WTC11 (cell line): ENCODE measurements at regions not wholly inside any gene's neighbourhood (a gene's known extent, or its start where the extent isn't known, plus 50 kb on each side); places are given as distances from the start of the nearest gene placed in this dataset.

Source experiments
- CBFB ChIP-seq: sonication (generic); formaldehyde crosslinking; IDR thresholded peaks from 2 replicates; pipeline ENCODE4 v1.8.1; 2022; ENCODE audit warnings: mild to moderate bottlenecking, low read depth, missing genetic modification reagents
- ETV6 ChIP-seq: sonication (generic); formaldehyde crosslinking; IDR thresholded peaks from 2 replicates; pipeline ENCODE4 v1.8.1; 2022; ENCODE audit warnings: mild to moderate bottlenecking, missing genetic modification reagents
- FOXP1 ChIP-seq: sonication (generic); formaldehyde crosslinking; IDR thresholded peaks from 2 replicates; pipeline ENCODE4 v1.8.0; 2022; ENCODE audit warnings: missing genetic modification reagents, mild to moderate bottlenecking, moderate library complexity, borderline replicate concordance
- SP1 ChIP-seq: sonication (generic); formaldehyde crosslinking; conservative IDR thresholded peaks from 2 replicates; pipeline ENCODE4 v1.8.1; 2022; ENCODE audit warnings: missing genetic modification reagents
- TF ChIP-seq, protein P1 (sequence below): fragments of 200-600 bp; IDR thresholded peaks from 2 replicates; pipeline ENCODE4 v1.8.0; 2022; ENCODE audit warnings: antibody characterized with exemption
- TF ChIP-seq, protein P2 (sequence below): fragments of 250-450 bp; sonication (Bioruptor Pico); IDR thresholded peaks from 2 replicates; pipeline ENCODE4 v1.9.0; 2021; ENCODE audit warnings: mild to moderate bottlenecking
- TF ChIP-seq, protein P3 (sequence below): sonication (generic); formaldehyde crosslinking; IDR thresholded peaks from 2 replicates; pipeline ENCODE4 v1.8.0; 2022; ENCODE audit warnings: mild to moderate bottlenecking, missing genetic modification reagents
- TF ChIP-seq, protein P4 (sequence below): sonication (generic); formaldehyde crosslinking; conservative IDR thresholded peaks from 2 replicates; pipeline ENCODE4 v1.8.1; 2023; ENCODE audit warnings: mild to moderate bottlenecking, low read depth, missing genetic modification reagents, moderate library complexity
- TF ChIP-seq, protein P5 (sequence below): fragments of 250-450 bp; sonication (Bioruptor Pico); IDR thresholded peaks from 2 replicates; pipeline ENCODE4 v1.9.0; 2021; ENCODE audit warnings: mild to moderate bottlenecking
- TF ChIP-seq, protein P6 (sequence below): sonication (generic); formaldehyde crosslinking; conservative IDR thresholded peaks from 2 replicates; pipeline ENCODE4 v1.8.1; 2022; ENCODE audit warnings: mild to moderate bottlenecking, missing genetic modification reagents
- TF ChIP-seq, protein P7 (sequence below): sonication (generic); formaldehyde crosslinking; IDR thresholded peaks from 2 replicates; pipeline ENCODE4 v1.8.1; 2023; ENCODE audit warnings: mild to moderate bottlenecking, missing genetic modification reagents, moderate library complexity

DNA sequence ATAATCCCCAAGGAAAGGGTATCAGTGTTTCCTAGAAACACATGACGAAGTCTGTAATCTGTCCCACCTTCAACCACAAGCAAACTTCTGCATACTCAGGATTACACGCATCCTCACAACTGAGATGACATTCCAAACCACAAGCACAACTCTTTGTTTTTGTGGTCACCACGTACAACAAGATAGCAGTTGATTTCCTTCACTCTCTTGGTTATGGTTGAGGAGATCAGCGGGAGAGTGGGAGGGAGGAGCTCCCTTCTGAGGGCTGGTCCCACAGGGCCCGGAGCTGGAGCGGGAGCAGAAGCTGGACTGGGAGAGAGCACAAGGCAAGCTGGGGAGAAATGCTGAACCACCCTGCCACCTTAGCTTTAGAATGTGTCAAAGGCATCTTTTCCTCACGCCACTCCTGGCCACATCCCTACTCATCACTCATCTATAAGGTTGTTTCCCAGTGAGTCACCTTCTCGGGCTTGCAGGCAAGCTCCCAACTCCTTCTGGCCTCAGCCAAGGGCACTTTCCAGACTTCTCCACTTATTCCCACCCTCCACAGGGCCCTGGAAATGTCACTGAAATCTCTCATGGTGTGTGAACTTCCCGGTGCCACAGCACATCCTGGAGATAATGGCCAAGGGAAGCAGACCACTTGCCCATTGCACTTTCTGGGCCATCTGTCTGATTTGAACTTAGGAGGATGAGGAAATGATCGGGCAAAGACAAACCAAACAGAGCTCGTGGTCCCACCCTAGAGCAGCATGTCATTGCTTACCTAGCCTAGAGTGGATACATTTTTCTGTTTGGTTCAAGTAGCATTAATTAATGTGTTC lies 98.9 kb upstream of the LGALSL start:
- TF ChIP-seq, protein P1, sequence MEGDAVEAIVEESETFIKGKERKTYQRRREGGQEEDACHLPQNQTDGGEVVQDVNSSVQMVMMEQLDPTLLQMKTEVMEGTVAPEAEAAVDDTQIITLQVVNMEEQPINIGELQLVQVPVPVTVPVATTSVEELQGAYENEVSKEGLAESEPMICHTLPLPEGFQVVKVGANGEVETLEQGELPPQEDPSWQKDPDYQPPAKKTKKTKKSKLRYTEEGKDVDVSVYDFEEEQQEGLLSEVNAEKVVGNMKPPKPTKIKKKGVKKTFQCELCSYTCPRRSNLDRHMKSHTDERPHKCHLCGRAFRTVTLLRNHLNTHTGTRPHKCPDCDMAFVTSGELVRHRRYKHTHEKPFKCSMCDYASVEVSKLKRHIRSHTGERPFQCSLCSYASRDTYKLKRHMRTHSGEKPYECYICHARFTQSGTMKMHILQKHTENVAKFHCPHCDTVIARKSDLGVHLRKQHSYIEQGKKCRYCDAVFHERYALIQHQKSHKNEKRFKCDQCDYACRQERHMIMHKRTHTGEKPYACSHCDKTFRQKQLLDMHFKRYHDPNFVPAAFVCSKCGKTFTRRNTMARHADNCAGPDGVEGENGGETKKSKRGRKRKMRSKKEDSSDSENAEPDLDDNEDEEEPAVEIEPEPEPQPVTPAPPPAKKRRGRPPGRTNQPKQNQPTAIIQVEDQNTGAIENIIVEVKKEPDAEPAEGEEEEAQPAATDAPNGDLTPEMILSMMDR = no peak
- TF ChIP-seq, protein P2, sequence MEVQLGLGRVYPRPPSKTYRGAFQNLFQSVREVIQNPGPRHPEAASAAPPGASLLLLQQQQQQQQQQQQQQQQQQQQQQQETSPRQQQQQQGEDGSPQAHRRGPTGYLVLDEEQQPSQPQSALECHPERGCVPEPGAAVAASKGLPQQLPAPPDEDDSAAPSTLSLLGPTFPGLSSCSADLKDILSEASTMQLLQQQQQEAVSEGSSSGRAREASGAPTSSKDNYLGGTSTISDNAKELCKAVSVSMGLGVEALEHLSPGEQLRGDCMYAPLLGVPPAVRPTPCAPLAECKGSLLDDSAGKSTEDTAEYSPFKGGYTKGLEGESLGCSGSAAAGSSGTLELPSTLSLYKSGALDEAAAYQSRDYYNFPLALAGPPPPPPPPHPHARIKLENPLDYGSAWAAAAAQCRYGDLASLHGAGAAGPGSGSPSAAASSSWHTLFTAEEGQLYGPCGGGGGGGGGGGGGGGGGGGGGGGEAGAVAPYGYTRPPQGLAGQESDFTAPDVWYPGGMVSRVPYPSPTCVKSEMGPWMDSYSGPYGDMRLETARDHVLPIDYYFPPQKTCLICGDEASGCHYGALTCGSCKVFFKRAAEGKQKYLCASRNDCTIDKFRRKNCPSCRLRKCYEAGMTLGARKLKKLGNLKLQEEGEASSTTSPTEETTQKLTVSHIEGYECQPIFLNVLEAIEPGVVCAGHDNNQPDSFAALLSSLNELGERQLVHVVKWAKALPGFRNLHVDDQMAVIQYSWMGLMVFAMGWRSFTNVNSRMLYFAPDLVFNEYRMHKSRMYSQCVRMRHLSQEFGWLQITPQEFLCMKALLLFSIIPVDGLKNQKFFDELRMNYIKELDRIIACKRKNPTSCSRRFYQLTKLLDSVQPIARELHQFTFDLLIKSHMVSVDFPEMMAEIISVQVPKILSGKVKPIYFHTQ = no peak
- TF ChIP-seq FOXP1 (CRISPR knock-in tag) (no peak), ETV6 (no peak), SP1 (CRISPR knock-in tag) (no peak), CBFB (CRISPR knock-in tag) (no peak)
- TF ChIP-seq, protein P3, sequence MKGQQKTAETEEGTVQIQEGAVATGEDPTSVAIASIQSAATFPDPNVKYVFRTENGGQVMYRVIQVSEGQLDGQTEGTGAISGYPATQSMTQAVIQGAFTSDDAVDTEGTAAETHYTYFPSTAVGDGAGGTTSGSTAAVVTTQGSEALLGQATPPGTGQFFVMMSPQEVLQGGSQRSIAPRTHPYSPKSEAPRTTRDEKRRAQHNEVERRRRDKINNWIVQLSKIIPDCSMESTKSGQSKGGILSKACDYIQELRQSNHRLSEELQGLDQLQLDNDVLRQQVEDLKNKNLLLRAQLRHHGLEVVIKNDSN = no peak
- TF ChIP-seq, protein P4, sequence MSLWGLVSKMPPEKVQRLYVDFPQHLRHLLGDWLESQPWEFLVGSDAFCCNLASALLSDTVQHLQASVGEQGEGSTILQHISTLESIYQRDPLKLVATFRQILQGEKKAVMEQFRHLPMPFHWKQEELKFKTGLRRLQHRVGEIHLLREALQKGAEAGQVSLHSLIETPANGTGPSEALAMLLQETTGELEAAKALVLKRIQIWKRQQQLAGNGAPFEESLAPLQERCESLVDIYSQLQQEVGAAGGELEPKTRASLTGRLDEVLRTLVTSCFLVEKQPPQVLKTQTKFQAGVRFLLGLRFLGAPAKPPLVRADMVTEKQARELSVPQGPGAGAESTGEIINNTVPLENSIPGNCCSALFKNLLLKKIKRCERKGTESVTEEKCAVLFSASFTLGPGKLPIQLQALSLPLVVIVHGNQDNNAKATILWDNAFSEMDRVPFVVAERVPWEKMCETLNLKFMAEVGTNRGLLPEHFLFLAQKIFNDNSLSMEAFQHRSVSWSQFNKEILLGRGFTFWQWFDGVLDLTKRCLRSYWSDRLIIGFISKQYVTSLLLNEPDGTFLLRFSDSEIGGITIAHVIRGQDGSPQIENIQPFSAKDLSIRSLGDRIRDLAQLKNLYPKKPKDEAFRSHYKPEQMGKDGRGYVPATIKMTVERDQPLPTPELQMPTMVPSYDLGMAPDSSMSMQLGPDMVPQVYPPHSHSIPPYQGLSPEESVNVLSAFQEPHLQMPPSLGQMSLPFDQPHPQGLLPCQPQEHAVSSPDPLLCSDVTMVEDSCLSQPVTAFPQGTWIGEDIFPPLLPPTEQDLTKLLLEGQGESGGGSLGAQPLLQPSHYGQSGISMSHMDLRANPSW (CRISPR knock-in tag) = no peak
- TF ChIP-seq, protein P5, sequence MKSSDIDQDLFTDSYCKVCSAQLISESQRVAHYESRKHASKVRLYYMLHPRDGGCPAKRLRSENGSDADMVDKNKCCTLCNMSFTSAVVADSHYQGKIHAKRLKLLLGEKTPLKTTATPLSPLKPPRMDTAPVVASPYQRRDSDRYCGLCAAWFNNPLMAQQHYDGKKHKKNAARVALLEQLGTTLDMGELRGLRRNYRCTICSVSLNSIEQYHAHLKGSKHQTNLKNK (CRISPR knock-in tag) = no peak
- TF ChIP-seq, protein P6, sequence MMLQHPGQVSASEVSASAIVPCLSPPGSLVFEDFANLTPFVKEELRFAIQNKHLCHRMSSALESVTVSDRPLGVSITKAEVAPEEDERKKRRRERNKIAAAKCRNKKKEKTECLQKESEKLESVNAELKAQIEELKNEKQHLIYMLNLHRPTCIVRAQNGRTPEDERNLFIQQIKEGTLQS (CRISPR knock-in tag) = no peak
- TF ChIP-seq, protein P7, sequence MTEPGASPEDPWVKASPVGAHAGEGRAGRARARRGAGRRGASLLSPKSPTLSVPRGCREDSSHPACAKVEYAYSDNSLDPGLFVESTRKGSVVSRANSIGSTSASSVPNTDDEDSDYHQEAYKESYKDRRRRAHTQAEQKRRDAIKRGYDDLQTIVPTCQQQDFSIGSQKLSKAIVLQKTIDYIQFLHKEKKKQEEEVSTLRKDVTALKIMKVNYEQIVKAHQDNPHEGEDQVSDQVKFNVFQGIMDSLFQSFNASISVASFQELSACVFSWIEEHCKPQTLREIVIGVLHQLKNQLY = no peak
